ENCODE measurements at regions not wholly inside any gene's neighbourhood (a gene's known extent, or its start where the extent isn't known, plus 50 kb on each side); places are given as distances from the start of the nearest gene placed in this dataset.

DNA sequence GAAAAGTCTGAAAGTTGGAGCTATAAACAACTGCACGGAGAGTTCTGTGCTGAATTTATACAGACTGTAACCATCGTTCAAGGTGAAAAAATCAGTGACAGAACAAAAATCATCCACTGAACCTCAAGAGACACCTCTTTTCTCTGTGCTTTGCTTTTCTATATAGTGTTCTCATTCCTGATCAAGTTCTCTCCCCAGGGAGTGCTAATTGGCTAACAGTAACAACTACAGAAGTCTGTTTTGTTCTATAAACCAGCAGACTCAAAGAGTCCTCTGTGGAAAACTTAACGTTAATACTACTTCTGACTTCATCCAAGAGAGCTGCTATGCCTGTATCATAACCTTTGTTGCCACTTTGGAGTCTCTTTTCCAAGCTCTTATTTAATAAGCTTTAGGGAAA lies 1388.3 kb upstream of the C9orf72 start:
- TF ChIP-seq, protein P1, sequence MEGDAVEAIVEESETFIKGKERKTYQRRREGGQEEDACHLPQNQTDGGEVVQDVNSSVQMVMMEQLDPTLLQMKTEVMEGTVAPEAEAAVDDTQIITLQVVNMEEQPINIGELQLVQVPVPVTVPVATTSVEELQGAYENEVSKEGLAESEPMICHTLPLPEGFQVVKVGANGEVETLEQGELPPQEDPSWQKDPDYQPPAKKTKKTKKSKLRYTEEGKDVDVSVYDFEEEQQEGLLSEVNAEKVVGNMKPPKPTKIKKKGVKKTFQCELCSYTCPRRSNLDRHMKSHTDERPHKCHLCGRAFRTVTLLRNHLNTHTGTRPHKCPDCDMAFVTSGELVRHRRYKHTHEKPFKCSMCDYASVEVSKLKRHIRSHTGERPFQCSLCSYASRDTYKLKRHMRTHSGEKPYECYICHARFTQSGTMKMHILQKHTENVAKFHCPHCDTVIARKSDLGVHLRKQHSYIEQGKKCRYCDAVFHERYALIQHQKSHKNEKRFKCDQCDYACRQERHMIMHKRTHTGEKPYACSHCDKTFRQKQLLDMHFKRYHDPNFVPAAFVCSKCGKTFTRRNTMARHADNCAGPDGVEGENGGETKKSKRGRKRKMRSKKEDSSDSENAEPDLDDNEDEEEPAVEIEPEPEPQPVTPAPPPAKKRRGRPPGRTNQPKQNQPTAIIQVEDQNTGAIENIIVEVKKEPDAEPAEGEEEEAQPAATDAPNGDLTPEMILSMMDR (conservative IDR thresholded peaks at IDR 0.05; ENCODE audit: low read length), result no peak
- no peak for TF ChIP-seq EZH2phosphoT487 (IDR thresholded peaks at IDR 0.05; ENCODE audit: borderline replicate concordance)

All from Loucy (cell line).